ENCODE measurements at regions not wholly inside any gene's neighbourhood (a gene's known extent, or its start where the extent isn't known, plus 50 kb on each side); places are given as distances from the start of the nearest gene placed in this dataset.
"Not testable (repeated sequence)": the region's sequence is repeated elsewhere in the genome, so short reads cannot be mapped to it uniquely, and the experiment has no call there.

GRCh38 chr5:2370626-2371418, 380.7 kb downstream of the IRX2 start:
- H3K27ac Mint-ChIP-seq = no peak overlapping the region
- H3K9me3 Mint-ChIP-seq = peaks cover 4 to 14% (median 10%) of the 10 kb centered on the region in 3 donors
- H3K4me1 Mint-ChIP-seq = peaks cover 0 to 2% (median 0%) of the 10 kb centered on the region in 3 donors
- H3K27me3 Mint-ChIP-seq = no peaks in the 10 kb centered on the region
- H3K36me3 Mint-ChIP-seq = no peaks in the 10 kb centered on the region
- no peak overlapping the region for H3K4me3 Mint-ChIP-seq

GRCh38 chr5:2369178-2369577, 382.3 kb downstream of the IRX2 start:
- peaks cover 0 to 2% (median 0%) of the 10 kb centered on the region in 3 donors for H3K4me1 Mint-ChIP-seq
- no peaks in the 10 kb centered on the region for H3K36me3 Mint-ChIP-seq
- H3K27ac Mint-ChIP-seq = no peak overlapping the region
- H3K9me3 Mint-ChIP-seq = peaks cover 4 to 19% (median 10%) of the 10 kb centered on the region in 3 donors
- no peaks in the 10 kb centered on the region for H3K27me3 Mint-ChIP-seq
- H3K4me3 Mint-ChIP-seq = no peak overlapping the region

GRCh38 chr5:2366816-2367215, 384.7 kb downstream of the IRX2 start:
- no peak overlapping the region for H3K4me3 Mint-ChIP-seq
- no peak overlapping the region for H3K27ac Mint-ChIP-seq
- no peaks in the 10 kb centered on the region for H3K36me3 Mint-ChIP-seq
- H3K4me1 Mint-ChIP-seq = peaks cover 0 to 1% (median 0%) of the 10 kb centered on the region in 3 donors
- no peaks in the 10 kb centered on the region for H3K27me3 Mint-ChIP-seq
- H3K9me3 Mint-ChIP-seq = peaks cover 0 to 14% (median 2%) of the 10 kb centered on the region in 3 donors

- no peaks in the 10 kb centered on the region for H3K36me3 Mint-ChIP-seq
- H3K4me1 Mint-ChIP-seq = no peaks in the 10 kb centered on the region
- no peak overlapping the region for H3K4me3 Mint-ChIP-seq
These were observed 394.2 kb downstream of the IRX2 start for GRCh38 chr5:2357309-2357708.

GRCh38 chr5:2355859-2356258, 395.6 kb downstream of the IRX2 start:
- Mint-ChIP-seq H3K9me3 (peaks cover 2 to 12% (median 11%) of the 10 kb centered on the region in 3 donors), H3K27me3 (no peaks in the 10 kb centered on the region), H3K27ac (peak overlapping the region in 1 of 3 donors; percentile 47), H3K4me3 (no peak overlapping the region), H3K36me3 (no peaks in the 10 kb centered on the region), H3K4me1 (no peaks in the 10 kb centered on the region)

More at GRCh38 chr5:2357309-2357708, 394.2 kb downstream of the IRX2 start:
- Mint-ChIP-seq H3K9me3 (peaks cover 2 to 12% (median 5%) of the 10 kb centered on the region in 3 donors), H3K27me3 (no peaks in the 10 kb centered on the region), H3K27ac (no peak overlapping the region)

- Mint-ChIP-seq H3K4me1 (no peaks in the 10 kb centered on the region), H3K36me3 (no peaks in the 10 kb centered on the region), H3K4me3 (no peak overlapping the region), H3K27ac (no peak overlapping the region), H3K9me3 (peaks cover 6 to 16% (median 9%) of the 10 kb centered on the region in 3 donors), H3K27me3 (no peaks in the 10 kb centered on the region)
These were observed 397.5 kb downstream of the IRX2 start for GRCh38 chr5:2353871-2354440.

- no peaks in the 10 kb centered on the region for H3K27me3 Mint-ChIP-seq
- H3K36me3 Mint-ChIP-seq = no peaks in the 10 kb centered on the region
These were observed 398.3 kb downstream of the IRX2 start for GRCh38 chr5:2353211-2353610.

GRCh38 chr5:2352101-2352861, 399.2 kb downstream of the IRX2 start:
- Mint-ChIP-seq H3K4me1 (no peaks in the 10 kb centered on the region), H3K36me3 (no peaks in the 10 kb centered on the region), H3K9me3 (peaks cover 6 to 19% (median 17%) of the 10 kb centered on the region in 3 donors), H3K27me3 (no peaks in the 10 kb centered on the region), H3K27ac (no peak overlapping the region), H3K4me3 (no peak overlapping the region)

More at GRCh38 chr5:2353211-2353610, 398.3 kb downstream of the IRX2 start:
- Mint-ChIP-seq H3K9me3 (peaks cover 6 to 12% (median 12%) of the 10 kb centered on the region in 3 donors), H3K4me3 (no peak overlapping the region), H3K4me1 (no peaks in the 10 kb centered on the region), H3K27ac (no peak overlapping the region)

GRCh38 chr5:2349768-2350167, 401.7 kb downstream of the IRX2 start:
- not testable (repeated sequence) for H3K27ac Mint-ChIP-seq, H3K4me3 Mint-ChIP-seq, H3K27me3 Mint-ChIP-seq, H3K36me3 Mint-ChIP-seq, H3K4me1 Mint-ChIP-seq
- H3K9me3 Mint-ChIP-seq = peaks cover 8 to 21% (median 13%) of the 10 kb centered on the region in 3 donors

GRCh38 chr5:2338686-2339085, 412.8 kb downstream of the IRX2 start:
- H3K4me1 Mint-ChIP-seq = no peaks in the 10 kb centered on the region
- H3K27ac Mint-ChIP-seq = no peak overlapping the region
- peaks cover 0 to 6% (median 1%) of the 10 kb centered on the region in 3 donors for H3K9me3 Mint-ChIP-seq
- H3K27me3 Mint-ChIP-seq = no peaks in the 10 kb centered on the region
- H3K36me3 Mint-ChIP-seq = no peaks in the 10 kb centered on the region
- H3K4me3 Mint-ChIP-seq = no peak overlapping the region

GRCh38 chr5:2335733-2336515, 415.6 kb downstream of the IRX2 start:
- peaks cover 3 to 6% (median 5%) of the 10 kb centered on the region in 3 donors for H3K9me3 Mint-ChIP-seq
- H3K36me3 Mint-ChIP-seq = no peaks in the 10 kb centered on the region
- H3K4me1 Mint-ChIP-seq = no peaks in the 10 kb centered on the region
- no peak overlapping the region for H3K4me3 Mint-ChIP-seq
- H3K27me3 Mint-ChIP-seq = no peaks in the 10 kb centered on the region
- H3K27ac Mint-ChIP-seq = no peak overlapping the region

GRCh38 chr5:2335125-2335732, 416.2 kb downstream of the IRX2 start:
- no peak overlapping the region for H3K4me3 Mint-ChIP-seq
- H3K27me3 Mint-ChIP-seq = no peaks in the 10 kb centered on the region
- no peaks in the 10 kb centered on the region for H3K4me1 Mint-ChIP-seq
- H3K27ac Mint-ChIP-seq = no peak overlapping the region
- H3K9me3 Mint-ChIP-seq = peaks cover 3 to 6% (median 5%) of the 10 kb centered on the region in 3 donors
- no peaks in the 10 kb centered on the region for H3K36me3 Mint-ChIP-seq

GRCh38 chr5:2334719-2335118, 416.8 kb downstream of the IRX2 start:
- Mint-ChIP-seq H3K36me3 (no peaks in the 10 kb centered on the region), H3K9me3 (peaks cover 3 to 6% (median 5%) of the 10 kb centered on the region in 3 donors), H3K27me3 (no peaks in the 10 kb centered on the region), H3K4me1 (no peaks in the 10 kb centered on the region), H3K4me3 (no peak overlapping the region), H3K27ac (no peak overlapping the region)

- Mint-ChIP-seq H3K27ac (no peak overlapping the region), H3K27me3 (no peaks in the 10 kb centered on the region), H3K4me3 (no peak overlapping the region), H3K4me1 (no peaks in the 10 kb centered on the region), H3K36me3 (no peaks in the 10 kb centered on the region), H3K9me3 (peaks cover 3 to 7% (median 6%) of the 10 kb centered on the region in 3 donors)
These were observed 418.2 kb downstream of the IRX2 start for GRCh38 chr5:2333291-2333690.

Data from IgD-negative memory B cell (primary cell).